Nephron (organoid): ENCODE measurements at regions not wholly inside any gene's neighbourhood (a gene's known extent, or its start where the extent isn't known, plus 50 kb on each side); places are given as distances from the start of the nearest gene placed in this dataset.

Experiments used
- H3K27ac Mint-ChIP-seq, 3 experiments: 2 replicates each; pipeline ENCODE4 v1.8.0; 2020; ENCODE audit warnings: mixed read lengths in 3 of 3, mild to moderate bottlenecking in 2 of 3, moderate library complexity in 1 of 3
- H3K27me3 Mint-ChIP-seq: 2 replicates; pipeline ENCODE4 v1.8.0; 2021; ENCODE audit warnings: low read depth, mild to moderate bottlenecking, moderate library complexity, mixed read lengths
- H3K36me3 Mint-ChIP-seq: 2 replicates; pipeline ENCODE4 v1.8.0; 2020; ENCODE audit warnings: low read depth, mixed read lengths
- H3K4me1 Mint-ChIP-seq: 2 replicates; pipeline ENCODE4 v1.8.0; 2020; ENCODE audit warnings: mixed read lengths
- H3K4me3 Mint-ChIP-seq, 3 experiments: 2 replicates each; pipeline ENCODE4 v1.8.0; 2020; ENCODE audit warnings: mild to moderate bottlenecking in 3 of 3, mixed read lengths in 3 of 3, moderate library complexity in 2 of 3
- H3K9me3 Mint-ChIP-seq: 2 replicates; pipeline ENCODE4 v1.8.0; 2020; ENCODE audit warnings: mixed read lengths
- CTCF ChIP-seq, 3 experiments: fragments of 200-600 bp; sonication (generic); IDR thresholded peaks; one replicate each; pipeline ENCODE4 v1.5.0; 2021; ENCODE audit warnings: antibody characterized with exemption in 3 of 3; ENCODE audit not compliant: unreplicated experiment in 3 of 3

- TF ChIP-seq CTCF (IDR thresholded peaks at IDR 0.05; ENCODE audit: unreplicated experiment in 3 of 3): no peak
- H3K4me1 Mint-ChIP-seq: no peaks in the 10 kb centered on the region
- H3K4me3 Mint-ChIP-seq: no peak overlapping the region
- no peak overlapping the region for H3K27ac Mint-ChIP-seq
- H3K36me3 Mint-ChIP-seq: no peaks in the 10 kb centered on the region
- H3K9me3 Mint-ChIP-seq: no peaks in the 10 kb centered on the region
- no peaks in the 10 kb centered on the region for H3K27me3 Mint-ChIP-seq
Measured at GRCh38 chr6:97820400-97820799, 537.4 kb upstream of the MMS22L start.

- no peaks in the 10 kb centered on the region for H3K36me3 Mint-ChIP-seq
- H3K4me3 Mint-ChIP-seq: no peak overlapping the region
- H3K4me1 Mint-ChIP-seq: no peaks in the 10 kb centered on the region
- H3K27ac Mint-ChIP-seq: no peak overlapping the region
- H3K27me3 Mint-ChIP-seq: no peaks in the 10 kb centered on the region
- H3K9me3 Mint-ChIP-seq: no peaks in the 10 kb centered on the region
- TF ChIP-seq CTCF (IDR thresholded peaks at IDR 0.05; ENCODE audit: unreplicated experiment in 3 of 3): no peak
Measured at GRCh38 chr6:97822632-97823031, 539.6 kb upstream of the MMS22L start.

GRCh38 chr6:97841763-97842162 is 558.7 kb upstream of the MMS22L start:
- Mint-ChIP-seq H3K4me1 (no peaks in the 10 kb centered on the region), H3K27me3 (no peaks in the 10 kb centered on the region), H3K9me3 (no peaks in the 10 kb centered on the region), H3K36me3 (no peaks in the 10 kb centered on the region), H3K27ac (no peak overlapping the region), H3K4me3 (no peak overlapping the region)
- TF ChIP-seq CTCF (IDR thresholded peaks at IDR 0.05; ENCODE audit: unreplicated experiment in 3 of 3): no peak

- Mint-ChIP-seq H3K4me3 (no peak overlapping the region), H3K4me1 (no peaks in the 10 kb centered on the region), H3K27me3 (no peaks in the 10 kb centered on the region), H3K27ac (no peak overlapping the region), H3K9me3 (no peaks in the 10 kb centered on the region), H3K36me3 (no peaks in the 10 kb centered on the region)
- TF ChIP-seq CTCF (IDR thresholded peaks at IDR 0.05; ENCODE audit: unreplicated experiment in 3 of 3): no peak
Measured at GRCh38 chr6:97842521-97842920, 559.5 kb upstream of the MMS22L start.

GRCh38 chr6:97849390-97849789 is 566.4 kb upstream of the MMS22L start:
- no peaks in the 10 kb centered on the region for H3K4me1 Mint-ChIP-seq
- no peak for TF ChIP-seq CTCF (IDR thresholded peaks at IDR 0.05; ENCODE audit: unreplicated experiment in 3 of 3)
- H3K4me3 Mint-ChIP-seq: no peak overlapping the region
- H3K9me3 Mint-ChIP-seq: no peaks in the 10 kb centered on the region
- H3K27me3 Mint-ChIP-seq: no peaks in the 10 kb centered on the region
- H3K36me3 Mint-ChIP-seq: no peaks in the 10 kb centered on the region
- no peak overlapping the region for H3K27ac Mint-ChIP-seq

- no peaks in the 10 kb centered on the region for H3K9me3 Mint-ChIP-seq
- no peaks in the 10 kb centered on the region for H3K4me1 Mint-ChIP-seq
- H3K27ac Mint-ChIP-seq: no peak overlapping the region
- no peaks in the 10 kb centered on the region for H3K27me3 Mint-ChIP-seq
- H3K36me3 Mint-ChIP-seq: no peaks in the 10 kb centered on the region
- no peak for TF ChIP-seq CTCF (IDR thresholded peaks at IDR 0.05; ENCODE audit: unreplicated experiment in 3 of 3)
- no peak overlapping the region for H3K4me3 Mint-ChIP-seq
Measured at GRCh38 chr6:97850458-97851212, 567.6 kb upstream of the MMS22L start.
